Right atrium auricular region (tissue), 2 donors: ENCODE measurements at regions not wholly inside any gene's neighbourhood (a gene's known extent, or its start where the extent isn't known, plus 50 kb on each side); places are given as distances from the start of the nearest gene placed in this dataset.

Experiments used
- DNase-seq: peaks from one replicate; pipeline ENCODE4 v3.0.0-alpha.2; 2019; ENCODE audit warnings: low spot score
- H3K27ac ChIP-seq, 2 donors: fragments of 200-600 bp; sonication (generic); 1 replicate in 1 of 2; 2 replicates in 1 of 2; pipeline ENCODE4 v1.5.1; 2016 to 2019
- H3K27me3 ChIP-seq, 2 donors: fragments of 200-600 bp; sonication (generic); one replicate each; pipeline versions ENCODE4 v1.5.1 to v1.6.0; 2017 to 2019
- H3K36me3 ChIP-seq: fragments of 200-600 bp; sonication (generic); one replicate; pipeline ENCODE4 v1.5.1; 2016
- H3K4me1 ChIP-seq, 2 donors: fragments of 200-600 bp; sonication (generic); one replicate each; pipeline versions ENCODE4 v1.5.1 to v1.6.0; 2017 to 2019
- H3K4me3 ChIP-seq, 2 donors: fragments of 200-600 bp; sonication (generic); 1 replicate in 1 of 2; 2 replicates in 1 of 2; pipeline ENCODE4 v1.5.1; 2017 to 2019; ENCODE audit warnings: mild to moderate bottlenecking in 1 of 2, moderate library complexity in 1 of 2
- H3K9me3 ChIP-seq, 2 donors: fragments of 200-600 bp; sonication (generic); one replicate each; pipeline ENCODE4 v1.5.1; 2019
- CTCF ChIP-seq, 2 donors: fragments of 200-600 bp; sonication (generic); IDR thresholded peaks; one replicate each; pipeline ENCODE4 v1.5.1; 2019; ENCODE audit warnings: antibody characterized with exemption in 2 of 2

- TF ChIP-seq CTCF (IDR thresholded peaks at IDR 0.05) = no peak
- Histone ChIP-seq H3K36me3 (no peaks in the 10 kb centered on the region), H3K4me1 (no peaks in the 10 kb centered on the region), H3K27ac (no peak overlapping the region), H3K27me3 (no peaks in the 10 kb centered on the region), H3K9me3 (peaks cover 0 to 16% of the 10 kb centered on the region in 2 donors), H3K4me3 (no peak overlapping the region)
- DNase-seq = no peak
Observed at GRCh38 chr14:104375551-104376201, 203.9 kb upstream of the C14orf180 start.

GRCh38 chr14:104376202-104377140 lies 203.1 kb upstream of the C14orf180 start:
- Histone ChIP-seq H3K36me3 (no peaks in the 10 kb centered on the region), H3K27ac (no peak overlapping the region), H3K9me3 (peaks cover 0 to 24% of the 10 kb centered on the region in 2 donors), H3K4me1 (no peaks in the 10 kb centered on the region), H3K27me3 (no peaks in the 10 kb centered on the region), H3K4me3 (no peak overlapping the region)
- DNase-seq = no peak
- TF ChIP-seq CTCF (IDR thresholded peaks at IDR 0.05) = no peak

- Histone ChIP-seq H3K4me3 (no peak overlapping the region), H3K36me3 (no peaks in the 10 kb centered on the region), H3K9me3 (peaks cover 0 to 30% of the 10 kb centered on the region in 2 donors), H3K27ac (no peak overlapping the region), H3K4me1 (no peaks in the 10 kb centered on the region), H3K27me3 (no peaks in the 10 kb centered on the region)
- DNase-seq = no peak
- no peak for TF ChIP-seq CTCF (IDR thresholded peaks at IDR 0.05)
Observed at GRCh38 chr14:104377256-104377655, 202.3 kb upstream of the C14orf180 start.

- Histone ChIP-seq H3K27ac (no peak overlapping the region), H3K9me3 (peaks cover 0 to 30% of the 10 kb centered on the region in 2 donors), H3K4me3 (no peak overlapping the region), H3K27me3 (no peaks in the 10 kb centered on the region), H3K36me3 (no peaks in the 10 kb centered on the region), H3K4me1 (peaks cover 0 to 3% of the 10 kb centered on the region in 2 donors)
- DNase-seq = no peak
- TF ChIP-seq CTCF (IDR thresholded peaks at IDR 0.05) = no peak
Observed at GRCh38 chr14:104378698-104379113, 200.9 kb upstream of the C14orf180 start.

GRCh38 chr14:104382361-104383087 lies 197.0 kb upstream of the C14orf180 start:
- Histone ChIP-seq H3K27ac (no peak overlapping the region), H3K4me3 (no peak overlapping the region), H3K4me1 (peaks cover 0 to 6% of the 10 kb centered on the region in 2 donors), H3K27me3 (no peaks in the 10 kb centered on the region), H3K36me3 (no peaks in the 10 kb centered on the region), H3K9me3 (peaks cover 0 to 30% of the 10 kb centered on the region in 2 donors)
- TF ChIP-seq CTCF (IDR thresholded peaks at IDR 0.05) = no peak
- no peak for DNase-seq
